PC-3 (cell line): ENCODE measurements at regions not wholly inside any gene's neighbourhood (a gene's known extent, or its start where the extent isn't known, plus 50 kb on each side); places are given as distances from the start of the nearest gene placed in this dataset.

Source experiments
- ATAC-seq: fragments of 200-7000 bp; cut with Tn5 transposase; 2 replicates; pipeline ENCODE4 v1.9.1; 2020; ENCODE audit warnings: mild to moderate bottlenecking, moderate library complexity
- BruUV-seq: library from RNA; stranded (reverse); fragments of 400-500 nt; replicated peaks from 2 replicates; lab custom pipeline; 2021; lab: Mats Ljungman, UMichigan
- CTCF ChIA-PET: fragments of 300-600 bp; sonication (Branson Sonifier 250); formaldehyde crosslinking; loops from one replicate; lab custom pipeline; 2022; ENCODE audit warnings: antibody characterized with exemption; lab: Charles Lee
- POLR2A ChIA-PET: fragments of 300-600 bp; sonication (Branson Sonifier 250); formaldehyde crosslinking; loops from one replicate; lab custom pipeline; 2022; ENCODE audit warnings: antibody characterized with exemption; ENCODE audit not compliant: unreplicated experiment; lab: Charles Lee
- DNase-seq: peaks from one replicate; pipeline ENCODE4 v3.0.0-alpha.2; 2015
- H2AFZ ChIP-seq: fragments of 300-600 bp; sonication (generic); 2 replicates; pipeline ENCODE4 v1.6.0; 2016; ENCODE audit warnings: antibody characterized with exemption, low read length
- H3F3A ChIP-seq: fragments of 300-600 bp; sonication (generic); one replicate; pipeline ENCODE4 v1.6.0; 2017; ENCODE audit warnings: antibody characterized with exemption, low read length, control low read depth, mild to moderate bottlenecking; ENCODE audit not compliant: unreplicated experiment
- H3K27ac ChIP-seq: fragments of 300-600 bp; sonication (generic); 2 replicates; pipeline ENCODE4 v1.5.1; 2016; ENCODE audit warnings: mild to moderate bottlenecking, low read length
- H3K27me3 ChIP-seq: fragments of 300-600 bp; sonication (generic); 2 replicates; pipeline ENCODE4 v1.6.1; 2016; ENCODE audit warnings: low read length, mixed read lengths
- H3K36me3 ChIP-seq: fragments of 300-600 bp; sonication (generic); 2 replicates; pipeline ENCODE4 v1.6.1; 2016; ENCODE audit warnings: low read depth, mixed run types, low read length, mixed read lengths
- H3K4me1 ChIP-seq: fragments of 300-600 bp; sonication (generic); 2 replicates; pipeline ENCODE4 v1.5.1; 2016; ENCODE audit warnings: low read length; ENCODE audit not compliant: insufficient read depth
- H3K4me2 ChIP-seq: fragments of 300-600 bp; sonication (generic); 2 replicates; pipeline ENCODE4 v1.6.0; 2016; ENCODE audit warnings: low read length
- H3K4me3 ChIP-seq: fragments of 300-600 bp; sonication (generic); 2 replicates; pipeline ENCODE4 v1.5.1; 2016; ENCODE audit warnings: mild to moderate bottlenecking, low read length, mixed read lengths
- H3K79me2 ChIP-seq: fragments of 300-600 bp; sonication (generic); 2 replicates; pipeline ENCODE4 v1.6.1; 2017; ENCODE audit warnings: low read length, mixed read lengths
- H3K9ac ChIP-seq: fragments of 300-600 bp; sonication (generic); 2 replicates; pipeline ENCODE4 v1.6.0; 2016; ENCODE audit warnings: mild to moderate bottlenecking, low read length
- H3K9me2 ChIP-seq: fragments of 300-600 bp; sonication (generic); replicated peaks from 2 replicates; pipeline ENCODE4 v1.6.1; 2016; ENCODE audit warnings: mixed run types, low read length, mixed read lengths
- H3K9me3 ChIP-seq: fragments of 300-600 bp; sonication (generic); 2 replicates; pipeline ENCODE4 v1.6.1; 2016; ENCODE audit warnings: low read length, mixed read lengths
- H4K20me1 ChIP-seq: fragments of 300-600 bp; sonication (generic); 2 replicates; pipeline ENCODE4 v1.6.1; 2016; ENCODE audit warnings: low read length, mixed read lengths
- EZH2 ChIP-seq: fragments of 300-600 bp; sonication (generic); IDR thresholded peaks from one replicate; pipeline ENCODE4 v1.6.1; 2017; ENCODE audit warnings: antibody characterized with exemption, mild to moderate bottlenecking, low read length; ENCODE audit not compliant: unreplicated experiment
- EZH2phosphoT487 ChIP-seq: fragments of 300-600 bp; sonication (generic); IDR thresholded peaks from 2 replicates; pipeline ENCODE4 v1.6.1; 2018; ENCODE audit warnings: mild to moderate bottlenecking, antibody characterized with exemption, low read length, borderline replicate concordance
- intact Hi-C: fragments of 100-400 bp; cut with micrococcal nuclease; formaldehyde crosslinking; loops from 2 replicates; pipeline ENCODE4 v1.9.0; 2023
- TF ChIP-seq, protein P1 (sequence below): fragments of 300-600 bp; sonication (generic); conservative IDR thresholded peaks from 2 replicates; pipeline ENCODE4 v1.5.1; 2017; ENCODE audit warnings: antibody characterized with exemption, low read depth, mild to moderate bottlenecking, low read length

DNA sequence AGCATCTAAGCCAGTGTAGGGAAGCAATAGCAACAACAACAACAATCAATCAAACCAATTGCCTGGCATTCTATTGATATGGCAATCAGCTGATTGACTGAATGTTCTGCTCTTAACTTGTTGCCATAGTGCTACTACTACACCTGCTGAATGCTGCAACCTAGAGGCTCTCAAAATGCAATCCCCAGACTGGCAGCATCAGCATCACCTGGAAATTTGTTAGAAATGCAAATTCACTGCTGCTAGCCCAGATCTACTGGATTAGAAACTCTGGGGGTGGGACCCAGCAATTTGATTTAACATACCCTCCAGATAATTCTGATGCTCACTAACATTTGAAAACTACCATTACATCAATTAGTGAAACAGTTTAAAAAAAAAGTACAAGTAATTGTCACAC, 363.6 kb downstream of the SNAPC1 start:
- H3K9me2 ChIP-seq, result no peaks in the 10 kb centered on the region
- peak overlapping the region; percentile 26 for H3K9ac ChIP-seq
- no peaks in the 10 kb centered on the region for H3K27me3 ChIP-seq
- no peaks in the 10 kb centered on the region for H3K9me3 ChIP-seq
- ChIA-PET CTCF (interaction anchor here (0.9 to 2.9 kb wide), 9 partner anchors 11 to 284 kb away, joined by 3 to 54 read pairs (median 6); no protein-coding TSS in a partner anchor), POLR2A (interaction anchor here (0.5 to 0.6 kb wide), 2 partner anchors 134 to 241 kb away, joined by 3 to 4 read pairs; no protein-coding TSS in a partner anchor)
- H3K4me3 ChIP-seq, result no peak overlapping the region
- ATAC-seq, result 0 out of 2 replicates have a peak, but pooled peaks have one; percentile 19
- no peak overlapping the region for H3K27ac ChIP-seq
- H4K20me1 ChIP-seq, result no peaks in the 10 kb centered on the region
- BruUV-seq, result no TSS peak
- H3F3A ChIP-seq, result no peaks in the 10 kb centered on the region
- DNase-seq, result no peak
- intact Hi-C loops, result loop anchor here (1.0 to 10.0 kb wide), 4 partner anchors 133 to 831 kb away; no protein-coding TSS in a partner anchor
- no peak for TF ChIP-seq EZH2phosphoT487
- TF ChIP-seq, protein P1, sequence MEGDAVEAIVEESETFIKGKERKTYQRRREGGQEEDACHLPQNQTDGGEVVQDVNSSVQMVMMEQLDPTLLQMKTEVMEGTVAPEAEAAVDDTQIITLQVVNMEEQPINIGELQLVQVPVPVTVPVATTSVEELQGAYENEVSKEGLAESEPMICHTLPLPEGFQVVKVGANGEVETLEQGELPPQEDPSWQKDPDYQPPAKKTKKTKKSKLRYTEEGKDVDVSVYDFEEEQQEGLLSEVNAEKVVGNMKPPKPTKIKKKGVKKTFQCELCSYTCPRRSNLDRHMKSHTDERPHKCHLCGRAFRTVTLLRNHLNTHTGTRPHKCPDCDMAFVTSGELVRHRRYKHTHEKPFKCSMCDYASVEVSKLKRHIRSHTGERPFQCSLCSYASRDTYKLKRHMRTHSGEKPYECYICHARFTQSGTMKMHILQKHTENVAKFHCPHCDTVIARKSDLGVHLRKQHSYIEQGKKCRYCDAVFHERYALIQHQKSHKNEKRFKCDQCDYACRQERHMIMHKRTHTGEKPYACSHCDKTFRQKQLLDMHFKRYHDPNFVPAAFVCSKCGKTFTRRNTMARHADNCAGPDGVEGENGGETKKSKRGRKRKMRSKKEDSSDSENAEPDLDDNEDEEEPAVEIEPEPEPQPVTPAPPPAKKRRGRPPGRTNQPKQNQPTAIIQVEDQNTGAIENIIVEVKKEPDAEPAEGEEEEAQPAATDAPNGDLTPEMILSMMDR, result no peak
- no peak for TF ChIP-seq EZH2
- peaks cover 5% of the 10 kb centered on the region; the same call in 1 of the 2 replicates for H3K4me1 ChIP-seq
- H2AFZ ChIP-seq, result no peak overlapping the region
- no peaks in the 10 kb centered on the region for H3K36me3 ChIP-seq
- no peaks in the 10 kb centered on the region for H3K79me2 ChIP-seq
- H3K4me2 ChIP-seq, result no peak overlapping the region

DNA sequence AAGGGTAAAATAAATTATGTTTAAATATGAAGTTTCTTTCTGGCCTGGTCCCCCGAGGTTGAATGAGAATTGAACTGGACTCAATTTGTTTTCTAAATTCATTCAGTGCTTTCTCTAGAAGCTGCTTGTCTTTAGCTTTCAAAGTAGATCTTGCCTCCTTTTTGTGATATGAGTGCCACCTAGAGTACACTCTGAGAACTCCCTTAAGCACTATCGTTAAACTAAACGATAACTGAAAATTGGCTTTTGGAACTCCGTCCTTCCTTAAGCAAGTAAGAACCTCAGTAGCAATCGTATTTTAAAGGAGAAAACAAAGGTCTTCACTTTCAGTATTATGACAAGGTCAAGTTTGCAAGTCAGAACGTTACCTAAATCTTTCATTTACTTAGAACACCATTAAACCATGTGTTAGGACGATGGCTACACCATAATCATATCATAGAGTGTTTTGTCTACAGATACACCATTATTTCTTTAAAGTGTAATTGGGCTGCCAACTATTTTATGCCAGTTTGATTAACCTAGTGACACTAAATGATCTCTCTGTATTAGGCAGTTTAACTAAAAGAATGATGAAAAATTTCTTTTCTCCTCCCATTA, 364.8 kb downstream of the SNAPC1 start:
- Histone ChIP-seq H3K27ac (peak overlapping the region; percentile 15; the same call in 1 of the 2 replicates), H3K9me3 (no peaks in the 10 kb centered on the region), H3K4me1 (peaks cover 5% of the 10 kb centered on the region; the same call in 1 of the 2 replicates), H3K9ac (peak overlapping the region; percentile 26), H3K4me3 (no peak overlapping the region), H2AFZ (peak overlapping the region; percentile 37; the same call in 1 of the 2 replicates), H4K20me1 (no peaks in the 10 kb centered on the region), H3K79me2 (no peaks in the 10 kb centered on the region), H3K9me2 (no peaks in the 10 kb centered on the region), H3K27me3 (no peaks in the 10 kb centered on the region), H3K36me3 (no peaks in the 10 kb centered on the region), H3F3A (no peaks in the 10 kb centered on the region), H3K4me2 (peak overlapping the region; percentile 45)
- TF ChIP-seq EZH2phosphoT487, result no peak
- TF ChIP-seq, protein P1, result peak; percentile 94
- ATAC-seq, result peak; percentile 88
- CTCF ChIA-PET, result interaction anchor here (0.6 to 2.9 kb wide), 20 partner anchors 12 to 1403 kb away, joined by 3 to 54 read pairs (median 5); no protein-coding TSS in a partner anchor
- intact Hi-C loops, result loop anchor here (1.0 to 10.0 kb wide), 9 partner anchors 103 to 832 kb away; no protein-coding TSS in a partner anchor
- POLR2A ChIA-PET, result interaction anchor here (0.6 to 1.2 kb wide), 2 partner anchors 103 to 200 kb away, joined by 3 read pairs; no protein-coding TSS in a partner anchor
- no TSS peak for BruUV-seq
- DNase-seq, result peak; percentile 85

DNA sequence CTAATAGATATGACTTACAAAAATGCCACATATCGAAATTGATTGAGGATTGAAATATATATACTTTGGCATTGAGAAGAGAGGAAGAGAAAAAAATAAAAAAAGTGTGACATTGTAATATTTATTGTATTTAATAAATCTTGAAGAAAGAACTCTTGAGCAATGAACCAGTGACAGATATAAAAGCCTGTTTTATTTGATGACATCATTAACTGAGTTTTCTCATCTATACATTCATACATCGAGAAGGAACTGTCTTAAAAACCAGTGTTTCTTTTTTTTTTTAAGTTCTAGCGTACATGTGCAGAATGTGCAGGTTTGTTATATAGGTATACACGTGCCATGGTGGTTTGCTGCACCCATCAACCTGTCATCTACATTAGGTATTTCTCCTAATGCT, 368.2 kb downstream of the SNAPC1 start:
- intact Hi-C loops, result no loop called here
- no peaks in the 10 kb centered on the region for H3K79me2 ChIP-seq
- no peaks in the 10 kb centered on the region for H3K27me3 ChIP-seq
- H3F3A ChIP-seq, result no peaks in the 10 kb centered on the region
- H3K4me1 ChIP-seq, result peaks cover 5% of the 10 kb centered on the region; the same call in 1 of the 2 replicates
- no peak overlapping the region for H3K27ac ChIP-seq
- no peaks in the 10 kb centered on the region for H3K9me2 ChIP-seq
- no peak overlapping the region for H2AFZ ChIP-seq
- CTCF ChIA-PET, result no interaction called here
- no peak overlapping the region for H3K4me2 ChIP-seq
- DNase-seq (no peak), ATAC-seq (no peak)
- no peaks in the 10 kb centered on the region for H3K36me3 ChIP-seq
- no peak for TF ChIP-seq EZH2
- no peak for TF ChIP-seq EZH2phosphoT487
- TF ChIP-seq, protein P1, result no peak
- no peaks in the 10 kb centered on the region for H3K9me3 ChIP-seq
- H4K20me1 ChIP-seq, result no peaks in the 10 kb centered on the region
- BruUV-seq, result no TSS peak
- H3K9ac ChIP-seq, result no peak overlapping the region
- no peak overlapping the region for H3K4me3 ChIP-seq
- POLR2A ChIA-PET, result no interaction called here
